RWPE1 (cell line): ENCODE measurements at regions not wholly inside any gene's neighbourhood (a gene's known extent, or its start where the extent isn't known, plus 50 kb on each side); places are given as distances from the start of the nearest gene placed in this dataset.

ENCODE experiments used
- CTCF ChIA-PET: fragments of 350-600 bp; sonication (Branson Sonifier 250); formaldehyde crosslinking; extraction: SDS; loops from one replicate; lab custom pipeline; 2021; lab: Yijun Ruan, JAX
- POLR2A ChIA-PET: fragments of 400-600 bp; formaldehyde crosslinking; extraction: SDS; loops from one replicate; lab custom pipeline; 2020; ENCODE audit warnings: antibody characterized with exemption; ENCODE audit not compliant: low non-redundant PET; lab: Yijun Ruan, JAX
- DNase-seq: peaks from one replicate; pipeline ENCODE4 v3.0.0; 2012; ENCODE audit warnings: low spot score
- H3K27ac ChIP-seq: fragments of 450-650 bp; 2 replicates; pipeline ENCODE4 v1.5.1; 2017
- TF ChIP-seq, protein P1 (sequence below): fragments of 450-650 bp; conservative IDR thresholded peaks from 2 replicates; pipeline ENCODE4 v1.5.1; 2017; ENCODE audit warnings: low read depth, mild to moderate bottlenecking

- ChIA-PET CTCF (interaction anchor here (0.5 to 0.9 kb wide), 2 partner anchors 341 to 549 kb away, joined by 3 to 4 read pairs; no protein-coding TSS in a partner anchor), POLR2A (no interaction called here)
- H3K27ac ChIP-seq = no peak overlapping the region
- DNase-seq = no peak
- TF ChIP-seq, protein P1, sequence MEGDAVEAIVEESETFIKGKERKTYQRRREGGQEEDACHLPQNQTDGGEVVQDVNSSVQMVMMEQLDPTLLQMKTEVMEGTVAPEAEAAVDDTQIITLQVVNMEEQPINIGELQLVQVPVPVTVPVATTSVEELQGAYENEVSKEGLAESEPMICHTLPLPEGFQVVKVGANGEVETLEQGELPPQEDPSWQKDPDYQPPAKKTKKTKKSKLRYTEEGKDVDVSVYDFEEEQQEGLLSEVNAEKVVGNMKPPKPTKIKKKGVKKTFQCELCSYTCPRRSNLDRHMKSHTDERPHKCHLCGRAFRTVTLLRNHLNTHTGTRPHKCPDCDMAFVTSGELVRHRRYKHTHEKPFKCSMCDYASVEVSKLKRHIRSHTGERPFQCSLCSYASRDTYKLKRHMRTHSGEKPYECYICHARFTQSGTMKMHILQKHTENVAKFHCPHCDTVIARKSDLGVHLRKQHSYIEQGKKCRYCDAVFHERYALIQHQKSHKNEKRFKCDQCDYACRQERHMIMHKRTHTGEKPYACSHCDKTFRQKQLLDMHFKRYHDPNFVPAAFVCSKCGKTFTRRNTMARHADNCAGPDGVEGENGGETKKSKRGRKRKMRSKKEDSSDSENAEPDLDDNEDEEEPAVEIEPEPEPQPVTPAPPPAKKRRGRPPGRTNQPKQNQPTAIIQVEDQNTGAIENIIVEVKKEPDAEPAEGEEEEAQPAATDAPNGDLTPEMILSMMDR = no peak
Measured at GRCh38 chr10:78316451-78316931, 282.8 kb downstream of the RPS24 start.

GRCh38 chr10:78318305-78318704 lies 284.6 kb downstream of the RPS24 start:
- ChIA-PET CTCF (no interaction called here), POLR2A (no interaction called here)
- DNase-seq = no peak
- H3K27ac ChIP-seq = no peak overlapping the region
- TF ChIP-seq, protein P1 = no peak

GRCh38 chr10:78319371-78319770 lies 285.7 kb downstream of the RPS24 start:
- no peak for DNase-seq
- ChIA-PET CTCF (no interaction called here), POLR2A (no interaction called here)
- H3K27ac ChIP-seq = no peak overlapping the region
- TF ChIP-seq, protein P1 = no peak

DNA sequence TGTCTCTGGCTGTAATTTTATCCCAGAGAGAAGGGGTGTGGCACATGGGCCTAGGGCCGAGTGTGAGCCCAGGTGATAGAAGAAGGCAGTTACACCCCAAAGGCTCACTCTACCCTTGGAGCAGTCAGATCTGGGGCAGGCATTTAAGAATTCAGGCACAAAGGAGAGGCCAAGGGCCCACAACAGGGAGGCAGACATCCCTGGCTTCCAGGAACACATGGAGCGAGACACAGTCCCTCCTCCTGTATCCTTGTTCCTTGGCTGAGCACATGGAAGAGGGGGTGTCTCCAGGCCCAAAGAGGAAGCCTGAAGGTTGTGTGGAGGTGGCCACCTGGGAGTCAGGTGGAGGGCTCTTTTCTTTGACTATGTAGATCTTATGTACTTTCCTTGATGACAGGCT lies 286.2 kb downstream of the RPS24 start:
- CTCF ChIA-PET = no interaction called here

DNA sequence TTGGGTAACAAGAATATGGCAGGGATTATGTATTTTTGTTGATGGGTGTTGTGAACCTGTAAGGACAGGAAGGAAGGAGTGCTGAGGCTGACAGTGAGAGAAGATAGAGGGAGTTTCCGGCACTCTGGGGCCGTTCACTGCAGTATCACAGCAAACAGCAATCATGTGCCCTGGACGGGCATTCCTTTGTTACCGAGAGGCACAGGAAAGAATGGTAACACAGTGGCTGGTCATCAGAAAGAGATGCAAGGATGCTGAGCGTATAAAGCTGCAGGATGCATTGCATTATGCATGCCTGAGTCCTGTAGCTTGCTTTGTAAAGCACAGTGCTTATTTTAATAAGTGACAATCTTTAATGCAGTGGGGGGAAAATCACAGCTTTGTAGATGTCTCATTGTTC lies 286.8 kb downstream of the RPS24 start:
- TF ChIP-seq, protein P1 = no peak
- ChIA-PET POLR2A (interaction anchor here (0.6 kb wide), 1 partner anchor 121 kb away, joined by 4 read pairs; no protein-coding TSS in a partner anchor), CTCF (no interaction called here)
- H3K27ac ChIP-seq = no peak overlapping the region
- DNase-seq = no peak

More for the DNA sequence above, 286.2 kb downstream of the RPS24 start:
- DNase-seq = no peak
- TF ChIP-seq, protein P1 = no peak
- H3K27ac ChIP-seq = no peak overlapping the region
- POLR2A ChIA-PET = no interaction called here

DNA sequence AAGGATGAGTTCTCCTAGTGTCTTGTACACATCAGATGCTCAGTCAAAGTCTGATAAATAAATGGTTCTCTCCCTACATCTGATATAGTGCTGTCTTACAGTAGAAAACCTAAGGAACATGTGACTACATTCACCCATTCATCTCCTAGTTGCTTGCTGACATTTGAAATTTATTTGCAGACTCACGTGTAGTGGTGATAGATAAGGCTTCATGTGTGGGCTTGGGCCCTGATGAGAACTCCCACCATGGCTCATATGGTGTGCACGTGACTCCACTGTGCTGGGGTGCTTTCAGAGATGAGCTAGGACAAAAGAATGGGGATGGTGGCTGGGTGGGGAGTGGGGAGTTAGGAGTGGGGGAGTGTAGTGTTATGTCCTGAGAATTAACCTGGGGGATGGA lies 287.3 kb downstream of the RPS24 start:
- no peak overlapping the region for H3K27ac ChIP-seq
- no peak for DNase-seq
- CTCF ChIA-PET = no interaction called here
- POLR2A ChIA-PET = interaction anchor here (0.6 kb wide), 1 partner anchor 122 kb away, joined by 4 read pairs; no protein-coding TSS in a partner anchor
- TF ChIP-seq, protein P1 = no peak
